GM21360 (cell line): ENCODE measurements at regions not wholly inside any gene's neighbourhood (a gene's known extent, or its start where the extent isn't known, plus 50 kb on each side); places are given as distances from the start of the nearest gene placed in this dataset.
"Not testable (repeated sequence)": the region's sequence is repeated elsewhere in the genome, so short reads cannot be mapped to it uniquely, and the experiment has no call there.

Experiments used
- ATAC-seq: cut with Tn5 transposase; IDR thresholded peaks from one replicate; pipeline ENCODE4 v1.9.1; 2021; ENCODE audit warnings: mild to moderate bottlenecking, moderate library complexity; ENCODE audit not compliant: unreplicated experiment

- no peak for ATAC-seq
These were observed 171.8 kb upstream of the CLNK start for GRCh38 chr4:10856271-10856782.

GRCh38 chr4:10853196-10853595, 168.6 kb upstream of the CLNK start:
- no peak for ATAC-seq

GRCh38 chr4:10841697-10842096, 157.1 kb upstream of the CLNK start:
- ATAC-seq = no peak

GRCh38 chr4:10837151-10837550, 152.6 kb upstream of the CLNK start:
- no peak for ATAC-seq

GRCh38 chr4:10832806-10833628, 148.4 kb upstream of the CLNK start:
- no peak for ATAC-seq

GRCh38 chr4:10831727-10832408, 147.3 kb upstream of the CLNK start:
- no peak for ATAC-seq

GRCh38 chr4:10828918-10829538, 144.5 kb upstream of the CLNK start:
- not testable (repeated sequence) for ATAC-seq

- no peak for ATAC-seq
These were observed 137.3 kb upstream of the CLNK start for GRCh38 chr4:10821826-10822225.

GRCh38 chr4:10816571-10816970, 132.0 kb upstream of the CLNK start:
- no peak for ATAC-seq

GRCh38 chr4:10811991-10812390, 127.4 kb upstream of the CLNK start:
- ATAC-seq = no peak

GRCh38 chr4:10810411-10810810, 125.8 kb upstream of the CLNK start:
- ATAC-seq = no peak

- ATAC-seq = no peak
These were observed 125.3 kb upstream of the CLNK start for GRCh38 chr4:10809905-10810304.

GRCh38 chr4:10808591-10808990, 124.0 kb upstream of the CLNK start:
- ATAC-seq = no peak

GRCh38 chr4:10806953-10807645, 122.5 kb upstream of the CLNK start:
- no peak for ATAC-seq

GRCh38 chr4:10803713-10804343, 119.3 kb upstream of the CLNK start:
- ATAC-seq = no peak

GRCh38 chr4:10787365-10787764, 102.8 kb upstream of the CLNK start:
- ATAC-seq = no peak

- ATAC-seq = no peak
These were observed 100.1 kb upstream of the CLNK start for GRCh38 chr4:10784621-10785020.

- ATAC-seq = no peak
These were observed 98.8 kb upstream of the CLNK start for GRCh38 chr4:10783351-10783750.

- no peak for ATAC-seq
These were observed 97.2 kb upstream of the CLNK start for GRCh38 chr4:10781805-10782204.

GRCh38 chr4:10780803-10781202, 96.2 kb upstream of the CLNK start:
- ATAC-seq = not testable (repeated sequence)

- ATAC-seq = not testable (repeated sequence)
These were observed 90.6 kb upstream of the CLNK start for GRCh38 chr4:10775132-10775531.
